ENCODE measurements at regions not wholly inside any gene's neighbourhood (a gene's known extent, or its start where the extent isn't known, plus 50 kb on each side); places are given as distances from the start of the nearest gene placed in this dataset.

GRCh38 chr11:38543986-38544385 is 1946.0 kb upstream of the RAG2 start:
- no peak overlapping the region for H3K4me3 ChIP-seq (ENCODE audit: control insufficient read depth in 1 of 2, extremely low read depth in 1 of 2, low read length in 1 of 2)
- no peaks in the 10 kb centered on the region for H3K4me1 ChIP-seq (ENCODE audit: control insufficient read depth in 1 of 2, extremely low read depth in 1 of 2, insufficient read depth in 2 of 2, low read length in 2 of 2)
- Mint-ChIP-seq H3K27me3 (no peaks in the 10 kb centered on the region), H3K9me3 (peaks cover 8 to 9% (median 9%) of the 10 kb centered on the region in 3 donors), H3K4me1 (no peaks in the 10 kb centered on the region), H3K36me3 (no peaks in the 10 kb centered on the region), H3K4me3 (no peak overlapping the region), H3K27ac (no peak overlapping the region)
- H3K9me3 ChIP-seq, result no peaks in the 10 kb centered on the region
- DNase-seq (no peak), ATAC-seq (replicated peaks in 1 of 4) (no peak)
- no peaks in the 10 kb centered on the region for H3K27me3 ChIP-seq (replicated peaks in 1 of 2; ENCODE audit: control insufficient read depth in 2 of 2, extremely low read depth in 1 of 2, insufficient read depth in 2 of 2, low read length in 1 of 2)
- H3K36me3 ChIP-seq (ENCODE audit: control insufficient read depth in 2 of 2, extremely low read depth in 1 of 2, insufficient read depth in 1 of 2, low read length in 1 of 2), result no peaks in the 10 kb centered on the region
- 100% methylated on average over 2 of the region's 3 CpGs for WGBS (ENCODE audit: insufficient coverage)
- POLR2A ChIA-PET, result no interaction called here
- CTCF ChIA-PET, result no interaction called here
- no peak overlapping the region for H3K27ac ChIP-seq (ENCODE audit: low read length)

- Histone ChIP-seq H3K4me1 (ENCODE audit: control insufficient read depth in 1 of 2, extremely low read depth in 1 of 2, insufficient read depth in 2 of 2, low read length in 2 of 2) (no peaks in the 10 kb centered on the region), H3K4me3 (ENCODE audit: control insufficient read depth in 1 of 2, extremely low read depth in 1 of 2, low read length in 1 of 2) (no peak overlapping the region), H3K27ac (ENCODE audit: low read length) (no peak overlapping the region), H3K36me3 (ENCODE audit: control insufficient read depth in 2 of 2, extremely low read depth in 1 of 2, insufficient read depth in 1 of 2, low read length in 1 of 2) (no peaks in the 10 kb centered on the region), H3K9me3 (no peaks in the 10 kb centered on the region), H3K27me3 (replicated peaks in 1 of 2; ENCODE audit: control insufficient read depth in 2 of 2, extremely low read depth in 1 of 2, insufficient read depth in 2 of 2, low read length in 1 of 2) (no peaks in the 10 kb centered on the region)
- no peaks in the 10 kb centered on the region for H3K4me1 Mint-ChIP-seq
- no peaks in the 10 kb centered on the region for H3K27me3 Mint-ChIP-seq
- no CpG with 5 or more reads among the region's 1 CpG for WGBS (ENCODE audit: insufficient coverage)
- ChIA-PET CTCF (no interaction called here), POLR2A (no interaction called here)
- H3K9me3 Mint-ChIP-seq, result peaks cover 8 to 9% (median 9%) of the 10 kb centered on the region in 3 donors
- H3K27ac Mint-ChIP-seq, result no peak overlapping the region
- DNase-seq, result no peak
- H3K4me3 Mint-ChIP-seq, result no peak overlapping the region
- no peaks in the 10 kb centered on the region for H3K36me3 Mint-ChIP-seq
- no peak for ATAC-seq (replicated peaks in 1 of 4)
Measured at GRCh38 chr11:38543311-38543710, 1945.3 kb upstream of the RAG2 start.

- ATAC-seq (replicated peaks in 1 of 4) (no peak), DNase-seq (no peak)
- Mint-ChIP-seq H3K9me3 (peaks cover 9 to 16% (median 14%) of the 10 kb centered on the region in 3 donors), H3K36me3 (no peaks in the 10 kb centered on the region), H3K27ac (no peak overlapping the region), H3K4me1 (no peaks in the 10 kb centered on the region), H3K27me3 (no peaks in the 10 kb centered on the region), H3K4me3 (no peak overlapping the region)
- H3K27ac ChIP-seq (ENCODE audit: low read length), result no peak overlapping the region
- H3K36me3 ChIP-seq (ENCODE audit: control insufficient read depth in 2 of 2, extremely low read depth in 1 of 2, insufficient read depth in 1 of 2, low read length in 1 of 2), result no peaks in the 10 kb centered on the region
- H3K4me3 ChIP-seq (ENCODE audit: control insufficient read depth in 1 of 2, extremely low read depth in 1 of 2, low read length in 1 of 2), result no peak overlapping the region
- no peaks in the 10 kb centered on the region for H3K27me3 ChIP-seq (replicated peaks in 1 of 2; ENCODE audit: control insufficient read depth in 2 of 2, extremely low read depth in 1 of 2, insufficient read depth in 2 of 2, low read length in 1 of 2)
- H3K9me3 ChIP-seq, result no peaks in the 10 kb centered on the region
- no CpG with 5 or more reads among the region's 6 CpGs for WGBS (ENCODE audit: insufficient coverage)
- ChIA-PET POLR2A (no interaction called here), CTCF (no interaction called here)
- H3K4me1 ChIP-seq (ENCODE audit: control insufficient read depth in 1 of 2, extremely low read depth in 1 of 2, insufficient read depth in 2 of 2, low read length in 2 of 2), result no peaks in the 10 kb centered on the region
Measured at GRCh38 chr11:38538866-38539680, 1941.0 kb upstream of the RAG2 start.

GRCh38 chr11:38530226-38530625 is 1932.2 kb upstream of the RAG2 start:
- H3K4me3 Mint-ChIP-seq, result no peak overlapping the region
- no peaks in the 10 kb centered on the region for H3K36me3 Mint-ChIP-seq
- Histone ChIP-seq H3K27ac (ENCODE audit: low read length) (no peak overlapping the region), H3K27me3 (replicated peaks in 1 of 2; ENCODE audit: control insufficient read depth in 2 of 2, extremely low read depth in 1 of 2, insufficient read depth in 2 of 2, low read length in 1 of 2) (no peaks in the 10 kb centered on the region), H3K4me3 (ENCODE audit: control insufficient read depth in 1 of 2, extremely low read depth in 1 of 2, low read length in 1 of 2) (no peak overlapping the region), H3K4me1 (ENCODE audit: control insufficient read depth in 1 of 2, extremely low read depth in 1 of 2, insufficient read depth in 2 of 2, low read length in 2 of 2) (no peaks in the 10 kb centered on the region), H3K36me3 (ENCODE audit: control insufficient read depth in 2 of 2, extremely low read depth in 1 of 2, insufficient read depth in 1 of 2, low read length in 1 of 2) (no peaks in the 10 kb centered on the region), H3K9me3 (peaks cover under 1% of the 10 kb centered on the region)
- ATAC-seq (replicated peaks in 1 of 4) (no peak), DNase-seq (no peak)
- H3K27ac Mint-ChIP-seq, result no peak overlapping the region
- 33% methylated on average over 2 of the region's 2 CpGs for WGBS (ENCODE audit: insufficient coverage)
- H3K27me3 Mint-ChIP-seq, result no peaks in the 10 kb centered on the region
- H3K4me1 Mint-ChIP-seq, result no peaks in the 10 kb centered on the region
- POLR2A ChIA-PET, result no interaction called here
- H3K9me3 Mint-ChIP-seq, result peaks cover 8 to 31% (median 27%) of the 10 kb centered on the region in 3 donors
- CTCF ChIA-PET, result no interaction called here

GRCh38 chr11:38524945-38525344 is 1926.9 kb upstream of the RAG2 start:
- H3K27ac Mint-ChIP-seq, result no peak overlapping the region
- H3K4me3 Mint-ChIP-seq, result no peak overlapping the region
- no peak for DNase-seq
- H3K36me3 Mint-ChIP-seq, result no peaks in the 10 kb centered on the region
- no peaks in the 10 kb centered on the region for H3K27me3 ChIP-seq (replicated peaks in 1 of 2; ENCODE audit: control insufficient read depth in 2 of 2, extremely low read depth in 1 of 2, insufficient read depth in 2 of 2, low read length in 1 of 2)
- H3K27me3 Mint-ChIP-seq, result no peaks in the 10 kb centered on the region
- WGBS (ENCODE audit: insufficient coverage), result no CpG with 5 or more reads among the region's 1 CpG
- no peaks in the 10 kb centered on the region for H3K4me1 ChIP-seq (ENCODE audit: control insufficient read depth in 1 of 2, extremely low read depth in 1 of 2, insufficient read depth in 2 of 2, low read length in 2 of 2)
- no peak overlapping the region for H3K27ac ChIP-seq (ENCODE audit: low read length)
- H3K9me3 Mint-ChIP-seq, result peaks cover 4 to 34% (median 30%) of the 10 kb centered on the region in 3 donors
- no peak for ATAC-seq (replicated peaks in 1 of 4)
- no peak overlapping the region for H3K4me3 ChIP-seq (ENCODE audit: control insufficient read depth in 1 of 2, extremely low read depth in 1 of 2, low read length in 1 of 2)
- H3K9me3 ChIP-seq, result peaks cover 3% of the 10 kb centered on the region
- no peaks in the 10 kb centered on the region for H3K36me3 ChIP-seq (ENCODE audit: control insufficient read depth in 2 of 2, extremely low read depth in 1 of 2, insufficient read depth in 1 of 2, low read length in 1 of 2)
- CTCF ChIA-PET, result no interaction called here
- POLR2A ChIA-PET, result interaction anchor here in 1 of 2 donors (0.6 kb wide), 1 partner anchor 48 kb away, joined by 3 read pairs; no protein-coding TSS in a partner anchor
- no peaks in the 10 kb centered on the region for H3K4me1 Mint-ChIP-seq

GRCh38 chr11:38517991-38518390 is 1920.0 kb upstream of the RAG2 start:
- no peaks in the 10 kb centered on the region for H3K36me3 Mint-ChIP-seq
- no peak overlapping the region for H3K4me3 Mint-ChIP-seq
- WGBS (ENCODE audit: insufficient coverage), result 93% methylated on average over 4 of the region's 5 CpGs
- ATAC-seq (replicated peaks in 1 of 4) (no peak), DNase-seq (no peak)
- no peaks in the 10 kb centered on the region for H3K4me1 Mint-ChIP-seq
- H3K4me3 ChIP-seq (ENCODE audit: control insufficient read depth in 1 of 2, extremely low read depth in 1 of 2, low read length in 1 of 2), result no peak overlapping the region
- CTCF ChIA-PET, result no interaction called here
- peaks cover 12 to 21% (median 14%) of the 10 kb centered on the region in 3 donors for H3K9me3 Mint-ChIP-seq
- POLR2A ChIA-PET, result no interaction called here
- H3K27me3 Mint-ChIP-seq, result no peaks in the 10 kb centered on the region
- no peaks in the 10 kb centered on the region for H3K9me3 ChIP-seq
- no peaks in the 10 kb centered on the region for H3K4me1 ChIP-seq (ENCODE audit: control insufficient read depth in 1 of 2, extremely low read depth in 1 of 2, insufficient read depth in 2 of 2, low read length in 2 of 2)
- no peaks in the 10 kb centered on the region for H3K27me3 ChIP-seq (replicated peaks in 1 of 2; ENCODE audit: control insufficient read depth in 2 of 2, extremely low read depth in 1 of 2, insufficient read depth in 2 of 2, low read length in 1 of 2)
- no peak overlapping the region for H3K27ac Mint-ChIP-seq
- no peaks in the 10 kb centered on the region for H3K36me3 ChIP-seq (ENCODE audit: control insufficient read depth in 2 of 2, extremely low read depth in 1 of 2, insufficient read depth in 1 of 2, low read length in 1 of 2)
- H3K27ac ChIP-seq (ENCODE audit: low read length), result no peak overlapping the region

Data from T-cell (primary cell).